Astrocyte (in vitro differentiated cells and primary cell): ENCODE measurements at regions not wholly inside any gene's neighbourhood (a gene's known extent, or its start where the extent isn't known, plus 50 kb on each side); places are given as distances from the start of the nearest gene placed in this dataset.

ENCODE experiments used
- CTCF ChIP-seq: IDR thresholded peaks from 2 replicates; pipeline ENCODE4 v1.5.1; 2011; ENCODE audit warnings: low read depth, mild to moderate bottlenecking, inconsistent platforms, low read length, moderate library complexity; ENCODE audit not compliant: insufficient read depth
- EZH2 ChIP-seq: IDR thresholded peaks from 2 replicates; pipeline ENCODE4 v1.6.1; 2012; ENCODE audit warnings: mild to moderate bottlenecking, low read length, inconsistent platforms; ENCODE audit not compliant: insufficient read depth

GRCh38 chr5:109614981-109615380 is 74.7 kb upstream of the MAN2A1 start:
- TF ChIP-seq CTCF = no peak
- no peak for TF ChIP-seq EZH2
